ENCODE measurements at regions not wholly inside any gene's neighbourhood (a gene's known extent, or its start where the extent isn't known, plus 50 kb on each side); places are given as distances from the start of the nearest gene placed in this dataset.

GRCh38 chr5:124919076-124919475 is 172.6 kb upstream of the ZNF608 start:
- no peaks in the 10 kb centered on the region for H3K36me3 ChIP-seq (ENCODE audit: control insufficient read depth, insufficient read depth, low read length)
- Mint-ChIP-seq H3K4me1 (no peaks in the 10 kb centered on the region), H3K27me3 (ENCODE audit: insufficient read depth) (peaks cover 6% of the 10 kb centered on the region), H3K36me3 (ENCODE audit: low read depth) (peaks cover 17% of the 10 kb centered on the region), H3K4me3 (no peak overlapping the region), H3K27ac (no peak overlapping the region), H3K9me3 (peaks cover 24% of the 10 kb centered on the region)
- H3K4me3 ChIP-seq (ENCODE audit: low read length) = no peak overlapping the region
- H3K9me3 ChIP-seq (ENCODE audit: control insufficient read depth, low read length) = no peaks in the 10 kb centered on the region
- no peak overlapping the region for H3K27ac ChIP-seq (ENCODE audit: low read depth, low read length)
- peaks cover 19% of the 10 kb centered on the region for H3K4me1 ChIP-seq (ENCODE audit: control insufficient read depth, insufficient read depth, low read length)
- DNase-seq = no peak
- H3K27me3 ChIP-seq (ENCODE audit: control insufficient read depth, insufficient read depth, low read length, poor library complexity, severe bottlenecking) = no peaks in the 10 kb centered on the region
- TF ChIP-seq CTCF (conservative IDR thresholded peaks at IDR 0.05) = no peak
- 100% methylated on average over 1 of the region's 1 CpG; no CpG with 5 or more reads in 1 of the 2 experiments for WGBS, 2 experiments (ENCODE audit: insufficient coverage in 1 of 2, insufficient read length in 1 of 2)
- no peak overlapping the region for H3K9ac ChIP-seq (ENCODE audit: extremely low read depth, low read length, poor library complexity, severe bottlenecking)

- Histone ChIP-seq H3K9me3 (ENCODE audit: control insufficient read depth, low read length) (no peaks in the 10 kb centered on the region), H3K9ac (ENCODE audit: extremely low read depth, low read length, poor library complexity, severe bottlenecking) (no peak overlapping the region), H3K27ac (ENCODE audit: low read depth, low read length) (peak overlapping the region; percentile 39), H3K36me3 (ENCODE audit: control insufficient read depth, insufficient read depth, low read length) (no peaks in the 10 kb centered on the region), H3K4me3 (ENCODE audit: low read length) (no peak overlapping the region), H3K4me1 (ENCODE audit: control insufficient read depth, insufficient read depth, low read length) (peaks cover 19% of the 10 kb centered on the region), H3K27me3 (ENCODE audit: control insufficient read depth, insufficient read depth, low read length, poor library complexity, severe bottlenecking) (no peaks in the 10 kb centered on the region)
- DNase-seq = no peak
- Mint-ChIP-seq H3K27me3 (ENCODE audit: insufficient read depth) (peaks cover 6% of the 10 kb centered on the region), H3K36me3 (ENCODE audit: low read depth) (peaks cover 17% of the 10 kb centered on the region), H3K4me3 (no peak overlapping the region), H3K27ac (no peak overlapping the region), H3K9me3 (peaks cover 20% of the 10 kb centered on the region), H3K4me1 (no peaks in the 10 kb centered on the region)
- TF ChIP-seq CTCF (conservative IDR thresholded peaks at IDR 0.05) = no peak
- 48 to 53% methylated on average over 5 to 6 of the region's 6 CpGs for WGBS, 2 experiments (ENCODE audit: insufficient coverage in 1 of 2, insufficient read length in 1 of 2)
These were observed 173.5 kb upstream of the ZNF608 start for GRCh38 chr5:124919747-124920525.

GRCh38 chr5:124920909-124921666 is 174.6 kb upstream of the ZNF608 start:
- 53 to 67% methylated on average over 7 to 9 of the region's 9 CpGs for WGBS, 2 experiments (ENCODE audit: insufficient coverage in 1 of 2, insufficient read length in 1 of 2)
- peaks cover 19% of the 10 kb centered on the region for H3K4me1 ChIP-seq (ENCODE audit: control insufficient read depth, insufficient read depth, low read length)
- TF ChIP-seq CTCF (conservative IDR thresholded peaks at IDR 0.05) = no peak
- DNase-seq = no peak
- peak overlapping the region; percentile 87 for H3K27ac ChIP-seq (ENCODE audit: low read depth, low read length)
- Mint-ChIP-seq H3K9me3 (peaks cover 10% of the 10 kb centered on the region), H3K4me1 (peaks cover 6% of the 10 kb centered on the region), H3K36me3 (ENCODE audit: low read depth) (peaks cover 10% of the 10 kb centered on the region), H3K4me3 (no peak overlapping the region), H3K27me3 (ENCODE audit: insufficient read depth) (peaks cover 4% of the 10 kb centered on the region), H3K27ac (no peak overlapping the region)
- no peaks in the 10 kb centered on the region for H3K9me3 ChIP-seq (ENCODE audit: control insufficient read depth, low read length)
- H3K36me3 ChIP-seq (ENCODE audit: control insufficient read depth, insufficient read depth, low read length) = no peaks in the 10 kb centered on the region
- no peak overlapping the region for H3K9ac ChIP-seq (ENCODE audit: extremely low read depth, low read length, poor library complexity, severe bottlenecking)
- no peaks in the 10 kb centered on the region for H3K27me3 ChIP-seq (ENCODE audit: control insufficient read depth, insufficient read depth, low read length, poor library complexity, severe bottlenecking)
- H3K4me3 ChIP-seq (ENCODE audit: low read length) = no peak overlapping the region
